Erythroblast (primary cell): ENCODE measurements at regions not wholly inside any gene's neighbourhood (a gene's known extent, or its start where the extent isn't known, plus 50 kb on each side); places are given as distances from the start of the nearest gene placed in this dataset.

Source experiments
- GATA1 ChIP-seq: IDR thresholded peaks from 2 replicates; pipeline ENCODE4 v1.6.1; 2011; ENCODE audit warnings: low read depth, mild to moderate bottlenecking, control low read depth, low read length, moderate library complexity
- POLR2A ChIP-seq: IDR thresholded peaks from 2 replicates; pipeline ENCODE4 v1.6.1; 2011; ENCODE audit warnings: mild to moderate bottlenecking, low read length

DNA sequence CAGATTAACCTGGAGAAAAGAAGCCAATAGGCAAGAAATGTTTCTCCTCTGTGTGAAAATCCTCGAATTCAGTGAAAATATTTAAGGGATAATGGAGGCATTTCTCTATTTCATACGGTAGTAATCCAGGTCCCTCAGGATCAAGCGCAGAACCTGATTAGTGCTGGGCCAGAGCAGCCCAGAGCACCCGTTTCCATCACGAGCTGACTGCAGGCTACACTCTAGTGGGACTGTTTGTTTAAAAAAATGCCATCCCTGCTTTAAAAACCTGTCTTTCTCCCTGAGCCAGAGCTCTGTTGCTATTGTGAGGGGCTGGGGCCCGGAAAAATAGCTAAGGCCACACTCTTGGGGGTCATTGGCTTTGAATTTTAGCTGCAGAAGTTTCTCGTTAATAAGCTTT, 223.2 kb upstream of the E2F8 start:
- TF ChIP-seq POLR2A (no peak), GATA1 (no peak)
